Neural cell (in vitro differentiated cells): ENCODE measurements at regions not wholly inside any gene's neighbourhood (a gene's known extent, or its start where the extent isn't known, plus 50 kb on each side); places are given as distances from the start of the nearest gene placed in this dataset.

ENCODE experiments used
- CTCF ChIP-seq: fragments of 450-650 bp; IDR thresholded peaks from 2 replicates; pipeline ENCODE4 v1.5.1; 2014; ENCODE audit warnings: antibody characterized with exemption, mild to moderate bottlenecking, moderate library complexity; ENCODE audit not compliant: poor library complexity, severe bottlenecking
- EP300 ChIP-seq: fragments of 450-650 bp; conservative IDR thresholded peaks from 2 replicates; pipeline ENCODE4 v1.6.1; 2014; ENCODE audit warnings: antibody characterized with exemption, mild to moderate bottlenecking, moderate library complexity; ENCODE audit not compliant: poor library complexity, severe bottlenecking
- EZH2 ChIP-seq: fragments of 200-600, 300-800 bp; shearing (Covaris generic), sonication (generic); IDR thresholded peaks from 2 replicates; pipeline ENCODE4 v1.6.1; 2014; ENCODE audit warnings: antibody characterized with exemption, low read length, borderline replicate concordance, mild to moderate bottlenecking; ENCODE audit not compliant: insufficient read depth, poor library complexity, severe bottlenecking
- MXI1 ChIP-seq: fragments of 450-650 bp; conservative IDR thresholded peaks from 2 replicates; pipeline ENCODE4 v1.6.1; 2014; ENCODE audit warnings: antibody characterized with exemption, mild to moderate bottlenecking; ENCODE audit not compliant: poor library complexity, severe bottlenecking
- POLR2AphosphoS5 ChIP-seq: IDR thresholded peaks from 2 replicates; pipeline ENCODE4 v1.6.1; 2012
- RAD21 ChIP-seq: fragments of 450-650 bp; conservative IDR thresholded peaks from 2 replicates; pipeline ENCODE4 v1.6.1; 2014; ENCODE audit warnings: antibody characterized with exemption, mild to moderate bottlenecking, moderate library complexity
- SMC3 ChIP-seq: fragments of 450-650 bp; conservative IDR thresholded peaks from 2 replicates; pipeline ENCODE4 v1.6.1; 2014; ENCODE audit warnings: antibody characterized with exemption, mild to moderate bottlenecking, moderate library complexity; ENCODE audit not compliant: poor library complexity
- TAF1 ChIP-seq: IDR thresholded peaks from 2 replicates; pipeline ENCODE4 v1.6.1; 2012; ENCODE audit warnings: low read depth

DNA sequence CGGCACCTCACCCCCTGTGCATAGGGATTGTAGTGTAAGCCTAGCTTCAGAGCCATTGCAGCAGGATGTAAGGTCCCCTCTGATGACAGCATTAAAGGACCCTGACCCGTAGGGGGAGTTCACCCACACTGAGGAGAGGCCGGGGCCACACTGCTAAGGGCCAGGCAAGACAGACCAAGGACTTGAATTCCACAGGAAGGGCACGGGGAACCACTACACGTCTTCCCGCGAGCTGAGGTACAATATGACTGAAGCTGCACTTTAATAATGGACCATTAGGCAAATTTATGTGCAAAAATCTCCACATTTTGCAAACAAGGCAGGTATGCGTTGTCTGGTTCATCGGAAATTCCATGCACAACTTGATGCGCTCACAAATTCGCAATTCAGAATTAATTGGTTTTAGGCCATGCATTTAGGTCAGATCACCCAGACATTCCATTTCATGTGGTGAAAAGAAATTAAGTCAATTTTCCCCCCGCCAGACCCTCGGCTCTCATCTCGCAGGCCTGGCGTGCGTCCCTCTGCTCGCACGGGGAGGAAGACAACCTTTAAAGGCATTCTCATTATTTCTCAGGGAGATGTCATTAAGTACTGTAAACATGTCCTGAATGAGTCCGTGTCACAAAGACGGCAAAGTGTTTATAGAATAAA is 111.8 kb downstream of the FOXA2 start:
- TF ChIP-seq EZH2 = no peak
- TF ChIP-seq CTCF = no peak
- no peak for TF ChIP-seq POLR2AphosphoS5
- no peak for TF ChIP-seq RAD21
- no peak for TF ChIP-seq TAF1
- TF ChIP-seq EP300 = no peak
- no peak for TF ChIP-seq SMC3
- no peak for TF ChIP-seq MXI1
